Osteocyte (in vitro differentiated cells): ENCODE measurements at regions not wholly inside any gene's neighbourhood (a gene's known extent, or its start where the extent isn't known, plus 50 kb on each side); places are given as distances from the start of the nearest gene placed in this dataset.
"Not testable (repeated sequence)": the region's sequence is repeated elsewhere in the genome, so short reads cannot be mapped to it uniquely, and the experiment has no call there.

Experiments
- DNase-seq: peaks from one replicate; pipeline ENCODE4 v3.0.0; 2021; ENCODE audit warnings: mixed read lengths; ENCODE audit not compliant: unreplicated experiment; ENCODE audit errors: extremely low spot score
- H3K27ac Mint-ChIP-seq: one replicate; pipeline ENCODE4 v1.8.0; 2021; ENCODE audit warnings: mild to moderate bottlenecking, mixed read lengths; ENCODE audit not compliant: unreplicated experiment
- H3K27me3 Mint-ChIP-seq: one replicate; pipeline ENCODE4 v1.8.0; 2021; ENCODE audit warnings: mixed read lengths; ENCODE audit not compliant: unreplicated experiment
- H3K36me3 Mint-ChIP-seq: one replicate; pipeline ENCODE4 v1.8.0; 2021; ENCODE audit warnings: mixed read lengths; ENCODE audit not compliant: unreplicated experiment
- H3K4me1 Mint-ChIP-seq: one replicate; pipeline ENCODE4 v1.8.0; 2021; ENCODE audit warnings: mixed read lengths; ENCODE audit not compliant: unreplicated experiment
- H3K4me3 Mint-ChIP-seq: one replicate; pipeline ENCODE4 v1.8.0; 2021; ENCODE audit warnings: mild to moderate bottlenecking, moderate library complexity, mixed read lengths; ENCODE audit not compliant: unreplicated experiment
- H3K9me3 Mint-ChIP-seq: one replicate; pipeline ENCODE4 v1.8.0; 2021; ENCODE audit warnings: mixed read lengths; ENCODE audit not compliant: unreplicated experiment
- CTCF ChIP-seq: fragments of 200-600 bp; sonication (generic); IDR thresholded peaks from 2 replicates; pipeline ENCODE4 v1.5.0; 2021; ENCODE audit warnings: antibody characterized with exemption, mild to moderate bottlenecking, moderate library complexity

GRCh38 chr4:37555322-37555721 is 130.9 kb downstream of the RELL1 start:
- Mint-ChIP-seq H3K4me1 (no peaks in the 10 kb centered on the region), H3K36me3 (no peaks in the 10 kb centered on the region), H3K9me3 (peaks cover 17% of the 10 kb centered on the region), H3K27me3 (no peaks in the 10 kb centered on the region), H3K4me3 (no peak overlapping the region), H3K27ac (no peak overlapping the region)
- no peak for TF ChIP-seq CTCF
- DNase-seq, result no peak

DNA sequence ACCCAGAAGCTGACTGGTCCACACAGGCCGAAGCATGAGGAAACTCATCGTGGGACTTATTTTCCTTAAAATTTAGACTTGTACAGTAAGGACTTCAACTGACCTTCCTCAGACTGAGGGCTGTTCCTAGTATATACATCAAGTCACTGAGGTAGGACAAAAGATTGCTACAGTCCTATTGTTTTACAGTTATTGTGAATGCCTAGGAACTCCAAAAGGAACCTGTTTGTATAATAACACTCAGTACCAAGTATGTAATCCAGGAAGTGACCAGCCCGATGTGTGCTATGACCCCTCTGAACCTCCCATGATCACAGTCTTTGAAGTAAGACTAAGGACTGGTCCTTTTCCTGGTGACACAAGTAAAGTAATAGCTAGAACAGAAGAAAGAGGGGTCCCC is 136.3 kb downstream of the RELL1 start:
- not testable (repeated sequence) for H3K27ac Mint-ChIP-seq, H3K27me3 Mint-ChIP-seq, H3K4me1 Mint-ChIP-seq, DNase-seq, H3K4me3 Mint-ChIP-seq, H3K36me3 Mint-ChIP-seq
- H3K9me3 Mint-ChIP-seq, result peaks cover 22% of the 10 kb centered on the region

DNA sequence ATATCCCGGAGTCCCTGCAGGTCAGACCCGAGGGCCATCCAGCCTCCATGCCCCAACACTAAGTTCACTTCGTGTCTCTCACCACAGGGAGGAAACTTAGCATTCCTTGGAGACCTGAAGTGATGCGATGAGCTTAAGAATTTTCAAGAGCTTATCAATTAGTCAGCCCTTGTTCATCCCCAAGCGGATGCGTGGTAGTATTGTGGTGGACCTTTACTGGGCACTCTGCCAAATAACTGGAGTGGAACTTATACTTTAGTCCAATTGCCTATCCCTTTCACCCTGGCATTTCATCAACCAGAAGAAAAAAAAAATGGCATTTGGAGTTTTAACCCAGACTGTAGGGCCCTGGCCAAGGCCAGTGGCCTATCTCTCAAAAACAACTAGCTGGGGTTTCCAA is 137.1 kb downstream of the RELL1 start:
- Mint-ChIP-seq H3K27me3 (no peaks in the 10 kb centered on the region), H3K9me3 (peaks cover 22% of the 10 kb centered on the region), H3K4me3 (no peak overlapping the region), H3K4me1 (no peaks in the 10 kb centered on the region), H3K36me3 (no peaks in the 10 kb centered on the region), H3K27ac (no peak overlapping the region)
- no peak for DNase-seq
- TF ChIP-seq CTCF, result no peak

GRCh38 chr4:37546586-37546985 is 139.6 kb downstream of the RELL1 start:
- no peak overlapping the region for H3K4me3 Mint-ChIP-seq
- TF ChIP-seq CTCF, result no peak
- no peaks in the 10 kb centered on the region for H3K27me3 Mint-ChIP-seq
- H3K27ac Mint-ChIP-seq, result no peak overlapping the region
- peak; percentile 63 for DNase-seq
- H3K9me3 Mint-ChIP-seq, result peaks cover 13% of the 10 kb centered on the region
- no peaks in the 10 kb centered on the region for H3K4me1 Mint-ChIP-seq
- no peaks in the 10 kb centered on the region for H3K36me3 Mint-ChIP-seq

DNA sequence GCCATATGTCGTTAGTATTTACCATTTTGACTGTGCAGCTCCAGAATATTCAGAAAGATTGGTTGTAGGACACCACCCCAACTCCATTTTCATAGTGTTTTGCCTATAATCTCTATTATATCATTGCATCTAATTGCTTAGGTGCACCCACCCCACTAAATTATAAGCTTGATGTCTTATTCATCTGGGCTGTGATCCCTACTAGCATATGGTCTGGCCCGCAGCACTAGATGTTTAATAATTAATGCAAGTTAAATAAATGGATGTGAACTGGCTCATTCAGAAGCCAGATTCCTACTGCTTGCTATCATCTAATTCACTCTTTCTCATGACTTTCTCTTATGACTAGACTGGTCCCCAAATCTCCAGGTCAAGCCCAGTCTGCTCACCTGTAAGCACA is 143.5 kb downstream of the RELL1 start:
- Mint-ChIP-seq H3K36me3 (no peaks in the 10 kb centered on the region), H3K9me3 (peaks cover 5% of the 10 kb centered on the region), H3K27me3 (no peaks in the 10 kb centered on the region), H3K4me1 (no peaks in the 10 kb centered on the region), H3K27ac (no peak overlapping the region), H3K4me3 (no peak overlapping the region)
- TF ChIP-seq CTCF, result no peak
- no peak for DNase-seq

DNA sequence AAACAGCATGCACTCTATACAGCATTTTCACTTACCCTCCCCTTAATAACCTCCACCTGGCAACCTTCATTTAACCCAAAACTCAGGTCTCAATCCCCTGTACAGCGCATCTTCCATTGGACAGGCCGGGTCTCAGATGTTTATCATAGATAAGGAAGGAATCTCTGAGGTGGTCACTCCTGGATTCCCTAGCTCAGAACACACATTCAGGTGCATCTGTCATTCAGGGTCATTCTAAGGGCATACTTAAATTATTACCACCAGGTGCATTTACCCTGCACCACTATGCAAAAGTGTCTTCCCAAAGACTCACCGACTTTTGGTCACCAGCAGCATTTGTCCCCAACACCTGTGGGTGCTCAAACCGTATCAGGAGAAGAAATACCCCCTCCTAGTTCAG is 144.2 kb downstream of the RELL1 start:
- no peaks in the 10 kb centered on the region for H3K4me1 Mint-ChIP-seq
- H3K36me3 Mint-ChIP-seq, result no peaks in the 10 kb centered on the region
- H3K4me3 Mint-ChIP-seq, result no peak overlapping the region
- H3K9me3 Mint-ChIP-seq, result peaks cover 5% of the 10 kb centered on the region
- H3K27me3 Mint-ChIP-seq, result no peaks in the 10 kb centered on the region
- DNase-seq, result no peak
- TF ChIP-seq CTCF, result no peak
- H3K27ac Mint-ChIP-seq, result no peak overlapping the region
